Karpas-422 (cell line): ENCODE measurements at regions not wholly inside any gene's neighbourhood (a gene's known extent, or its start where the extent isn't known, plus 50 kb on each side); places are given as distances from the start of the nearest gene placed in this dataset.
"Not testable (repeated sequence)": the region's sequence is repeated elsewhere in the genome, so short reads cannot be mapped to it uniquely, and the experiment has no call there.

ENCODE experiments used
- DNase-seq: peaks from one replicate; pipeline ENCODE4 v3.0.0-alpha.2; 2015
- H2AFZ ChIP-seq: fragments of 200-600 bp; sonication (generic); 2 replicates; pipeline ENCODE4 v1.6.1; 2014; ENCODE audit warnings: antibody characterized with exemption, low read length, mixed read lengths
- H3K27ac ChIP-seq: fragments of 200-600 bp; sonication (generic); 2 replicates; pipeline ENCODE4 v1.5.1; 2014; ENCODE audit warnings: mild to moderate bottlenecking, low read length, moderate library complexity
- H3K27me3 ChIP-seq: fragments of 200-600 bp; sonication (generic); 2 replicates; pipeline ENCODE4 v1.6.1; 2014; ENCODE audit warnings: low read length, mixed read lengths
- H3K36me3 ChIP-seq: fragments of 200-600 bp; sonication (generic); 2 replicates; pipeline ENCODE4 v1.6.1; 2014; ENCODE audit warnings: low read length, mixed read lengths; ENCODE audit not compliant: insufficient read depth
- H3K4me1 ChIP-seq: fragments of 200-600 bp; sonication (generic); 2 replicates; pipeline ENCODE4 v1.6.1; 2014; ENCODE audit warnings: mild to moderate bottlenecking, low read length, mixed read lengths
- H3K4me2 ChIP-seq: fragments of 200-600 bp; sonication (generic); 2 replicates; pipeline ENCODE4 v1.6.1; 2014; ENCODE audit warnings: low read length, low read depth, mild to moderate bottlenecking; ENCODE audit not compliant: poor library complexity, severe bottlenecking
- H3K4me3 ChIP-seq: fragments of 200-600 bp; sonication (generic); 2 replicates; pipeline ENCODE4 v1.5.1; 2014; ENCODE audit warnings: mild to moderate bottlenecking, antibody characterized with exemption, low read length, mixed read lengths
- H3K79me2 ChIP-seq: fragments of 200-600 bp; sonication (generic); 2 replicates; pipeline ENCODE4 v1.6.1; 2014; ENCODE audit warnings: mild to moderate bottlenecking, low read length, mixed read lengths
- H3K9ac ChIP-seq: fragments of 200-600 bp; sonication (generic); 2 replicates; pipeline ENCODE4 v1.6.0; 2014; ENCODE audit warnings: low read length
- H3K9me2 ChIP-seq: fragments of 200-600 bp; sonication (generic), shearing (Covaris generic); replicated peaks from 2 replicates; pipeline ENCODE4 v1.6.0; 2014; ENCODE audit warnings: mild to moderate bottlenecking, low read length, moderate library complexity; ENCODE audit not compliant: insufficient read depth
- H3K9me3 ChIP-seq: fragments of 300-700, 200-600 bp; sonication (generic); 2 replicates; pipeline ENCODE4 v1.6.1; 2014; ENCODE audit warnings: low read length, mixed read lengths
- H4K20me1 ChIP-seq: fragments of 200-600 bp; sonication (generic); 2 replicates; pipeline ENCODE4 v1.6.1; 2014; ENCODE audit warnings: mild to moderate bottlenecking, antibody characterized with exemption, low read length, low read depth; ENCODE audit not compliant: insufficient read depth

DNA sequence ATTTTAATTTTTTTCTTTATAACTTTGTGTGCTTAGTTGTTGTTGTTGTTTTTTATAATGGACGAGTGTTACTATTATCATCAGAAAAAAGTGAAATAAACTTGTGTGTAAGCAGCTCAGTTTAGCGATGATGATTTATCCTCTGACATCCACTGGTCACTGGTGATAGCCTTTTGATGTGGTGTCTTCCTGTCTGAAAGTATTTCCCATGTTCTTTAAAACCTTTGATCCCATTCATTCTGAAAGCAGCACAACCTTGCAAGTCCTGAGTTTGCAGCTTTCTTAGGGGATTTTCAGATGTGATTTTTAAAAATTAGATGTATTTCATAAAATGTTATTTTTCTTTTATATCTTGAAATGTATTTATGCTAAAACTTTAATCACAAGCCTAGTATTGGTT, 85.9 kb upstream of the ZPLD1 start:
- no peaks in the 10 kb centered on the region for H3K4me1 ChIP-seq
- H3K36me3 ChIP-seq = no peaks in the 10 kb centered on the region
- H3K79me2 ChIP-seq = no peaks in the 10 kb centered on the region
- H3K27ac ChIP-seq = no peak overlapping the region
- H3K27me3 ChIP-seq = no peaks in the 10 kb centered on the region
- no peaks in the 10 kb centered on the region for H3K9me3 ChIP-seq
- DNase-seq = no peak
- H2AFZ ChIP-seq = no peak overlapping the region
- no peaks in the 10 kb centered on the region for H4K20me1 ChIP-seq
- H3K9me2 ChIP-seq = no peaks in the 10 kb centered on the region
- no peak overlapping the region for H3K4me3 ChIP-seq
- H3K9ac ChIP-seq = no peak overlapping the region
- H3K4me2 ChIP-seq = no peak overlapping the region

DNA sequence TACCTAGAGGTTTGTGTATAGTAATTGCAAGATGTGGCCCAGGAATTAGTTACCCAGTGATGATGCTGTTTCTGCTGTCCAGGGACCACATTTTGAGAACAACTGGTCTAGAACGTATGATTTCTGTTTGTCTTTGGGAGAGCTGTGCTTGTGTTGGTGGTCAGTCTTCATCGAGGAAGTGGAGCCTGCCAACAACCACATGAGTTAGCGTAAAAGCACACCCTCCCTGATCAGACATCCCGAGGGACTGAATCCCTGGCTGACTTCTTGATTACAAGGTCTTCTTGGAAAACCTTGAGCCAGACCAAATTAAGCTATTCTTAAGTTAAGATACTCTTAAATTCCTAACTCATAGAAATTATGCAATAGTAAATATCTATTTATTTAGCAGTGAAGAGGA, 81.7 kb upstream of the ZPLD1 start:
- no peaks in the 10 kb centered on the region for H3K27me3 ChIP-seq
- H3K36me3 ChIP-seq = no peaks in the 10 kb centered on the region
- H4K20me1 ChIP-seq = no peaks in the 10 kb centered on the region
- no peak overlapping the region for H3K4me3 ChIP-seq
- no peak overlapping the region for H3K4me2 ChIP-seq
- no peaks in the 10 kb centered on the region for H3K79me2 ChIP-seq
- H3K27ac ChIP-seq = no peak overlapping the region
- no peaks in the 10 kb centered on the region for H3K4me1 ChIP-seq
- H3K9ac ChIP-seq = no peak overlapping the region
- no peaks in the 10 kb centered on the region for H3K9me3 ChIP-seq
- H2AFZ ChIP-seq = no peak overlapping the region
- no peak for DNase-seq
- no peaks in the 10 kb centered on the region for H3K9me2 ChIP-seq

DNA sequence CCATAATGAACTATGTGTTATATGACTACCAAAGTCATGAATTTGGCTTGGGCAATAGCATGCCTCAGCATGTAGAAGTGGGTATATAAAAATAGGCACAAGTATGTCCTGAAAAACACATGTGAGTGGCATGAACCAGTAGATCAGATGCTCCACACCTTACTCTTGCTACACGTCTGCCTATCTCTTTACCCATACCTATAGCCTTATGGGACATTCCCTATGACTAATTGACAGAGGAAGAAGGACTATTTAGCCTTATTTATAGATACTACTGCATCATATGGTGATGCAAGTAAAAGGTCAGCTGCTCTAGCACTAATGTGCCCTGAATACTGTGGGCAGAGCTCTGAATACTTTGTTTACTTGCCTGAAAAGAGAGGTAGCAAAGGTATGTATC, 81.0 kb upstream of the ZPLD1 start:
- H3K79me2 ChIP-seq = no peaks in the 10 kb centered on the region
- no peak overlapping the region for H3K27ac ChIP-seq
- H4K20me1 ChIP-seq = no peaks in the 10 kb centered on the region
- no peaks in the 10 kb centered on the region for H3K27me3 ChIP-seq
- no peaks in the 10 kb centered on the region for H3K36me3 ChIP-seq
- H3K9ac ChIP-seq = no peak overlapping the region
- H3K9me3 ChIP-seq = no peaks in the 10 kb centered on the region
- DNase-seq = no peak
- no peaks in the 10 kb centered on the region for H3K4me1 ChIP-seq
- H3K4me2 ChIP-seq = no peak overlapping the region
- no peak overlapping the region for H3K4me3 ChIP-seq
- no peaks in the 10 kb centered on the region for H3K9me2 ChIP-seq
- H2AFZ ChIP-seq = no peak overlapping the region

DNA sequence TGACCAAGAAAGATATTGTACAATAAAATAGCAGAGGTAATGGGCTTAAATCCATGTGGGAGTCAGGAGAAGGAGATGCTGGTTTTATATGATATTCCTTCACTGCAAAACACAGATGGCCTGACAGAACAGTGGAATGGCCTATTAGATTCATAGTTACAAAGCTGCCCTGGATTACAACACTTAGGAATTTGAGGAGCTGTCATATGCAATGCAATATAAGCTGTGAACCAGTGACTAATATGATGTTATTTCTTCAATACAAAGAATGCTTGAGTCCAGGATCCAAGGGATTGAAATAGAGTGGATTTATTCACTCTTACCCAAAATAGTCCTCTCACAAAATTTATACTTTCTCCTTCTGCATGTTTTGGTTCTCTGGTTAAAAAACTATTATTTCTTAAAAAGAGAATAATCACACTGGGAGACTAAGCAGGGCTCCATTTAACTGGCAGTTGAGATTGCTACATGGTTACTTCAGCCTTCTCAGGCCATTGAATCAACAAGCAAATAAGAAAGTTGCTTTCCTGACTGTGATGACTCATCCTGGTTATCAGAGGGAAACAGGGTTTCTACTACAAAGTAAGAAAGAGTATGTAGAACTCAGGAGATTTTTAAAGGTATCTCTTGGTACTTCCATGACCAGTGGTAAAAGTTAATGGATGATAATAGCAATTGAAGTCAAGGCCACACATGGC, 79.8 kb upstream of the ZPLD1 start:
- no peak overlapping the region for H3K4me3 ChIP-seq
- no peak overlapping the region for H2AFZ ChIP-seq
- H3K9me2 ChIP-seq = no peaks in the 10 kb centered on the region
- no peaks in the 10 kb centered on the region for H3K79me2 ChIP-seq
- no peaks in the 10 kb centered on the region for H3K27me3 ChIP-seq
- H4K20me1 ChIP-seq = no peaks in the 10 kb centered on the region
- DNase-seq = no peak
- H3K27ac ChIP-seq = no peak overlapping the region
- H3K9me3 ChIP-seq = no peaks in the 10 kb centered on the region
- H3K4me2 ChIP-seq = no peak overlapping the region
- H3K36me3 ChIP-seq = no peaks in the 10 kb centered on the region
- no peaks in the 10 kb centered on the region for H3K4me1 ChIP-seq
- no peak overlapping the region for H3K9ac ChIP-seq

DNA sequence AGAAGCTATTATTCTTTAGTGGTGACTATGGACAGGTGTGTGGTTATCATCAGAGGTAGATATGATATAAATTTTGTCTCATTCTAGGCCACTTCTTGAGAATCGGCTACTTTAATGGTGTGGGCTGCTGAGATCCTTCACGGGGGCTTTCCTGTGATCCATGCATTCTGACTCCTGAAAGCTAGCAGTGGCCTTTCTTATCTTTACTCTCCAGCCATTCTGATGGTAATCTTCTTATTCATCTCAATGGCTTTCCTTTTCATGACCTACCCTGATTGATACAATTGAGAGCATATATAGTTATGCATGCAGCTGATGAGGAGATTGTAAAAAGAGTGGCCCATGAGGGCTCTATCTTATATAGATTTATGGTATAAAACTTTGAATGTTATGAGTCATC, 78.3 kb upstream of the ZPLD1 start:
- no peaks in the 10 kb centered on the region for H3K79me2 ChIP-seq

DNA sequence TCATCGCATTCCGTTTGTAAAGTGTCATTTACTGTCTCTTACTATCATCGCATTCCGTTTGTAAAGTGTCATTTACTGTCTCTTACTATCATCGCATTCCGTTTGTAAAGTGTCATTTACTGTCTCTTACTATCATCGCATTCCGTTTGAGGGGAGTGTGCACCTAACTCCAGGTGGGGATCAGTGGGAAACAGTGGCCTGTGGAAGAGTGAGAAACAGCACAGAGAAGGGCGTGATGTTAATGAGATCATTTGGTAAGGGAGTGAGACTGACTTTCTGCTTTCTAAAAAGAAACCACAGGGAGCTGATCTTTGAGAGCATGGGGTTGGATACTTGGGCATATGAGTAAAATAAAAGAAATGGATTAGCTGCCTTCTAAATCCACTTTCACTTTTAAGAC, 77.5 kb upstream of the ZPLD1 start:
- not testable (repeated sequence) for H3K4me3 ChIP-seq, H3K27ac ChIP-seq, H3K4me1 ChIP-seq, H3K36me3 ChIP-seq, H4K20me1 ChIP-seq, H3K9ac ChIP-seq, H3K4me2 ChIP-seq, H3K9me3 ChIP-seq, H2AFZ ChIP-seq, H3K27me3 ChIP-seq, H3K79me2 ChIP-seq, H3K9me2 ChIP-seq, DNase-seq

More for the DNA sequence above, 78.3 kb upstream of the ZPLD1 start:
- H3K27ac ChIP-seq = no peak overlapping the region
- no peak overlapping the region for H2AFZ ChIP-seq
- DNase-seq = no peak
- H3K9ac ChIP-seq = no peak overlapping the region
- H3K36me3 ChIP-seq = no peaks in the 10 kb centered on the region
- H3K9me2 ChIP-seq = no peaks in the 10 kb centered on the region
- no peak overlapping the region for H3K4me2 ChIP-seq
- H3K27me3 ChIP-seq = no peaks in the 10 kb centered on the region
- no peaks in the 10 kb centered on the region for H3K9me3 ChIP-seq
- H3K4me1 ChIP-seq = no peaks in the 10 kb centered on the region
- no peak overlapping the region for H3K4me3 ChIP-seq
- no peaks in the 10 kb centered on the region for H4K20me1 ChIP-seq

DNA sequence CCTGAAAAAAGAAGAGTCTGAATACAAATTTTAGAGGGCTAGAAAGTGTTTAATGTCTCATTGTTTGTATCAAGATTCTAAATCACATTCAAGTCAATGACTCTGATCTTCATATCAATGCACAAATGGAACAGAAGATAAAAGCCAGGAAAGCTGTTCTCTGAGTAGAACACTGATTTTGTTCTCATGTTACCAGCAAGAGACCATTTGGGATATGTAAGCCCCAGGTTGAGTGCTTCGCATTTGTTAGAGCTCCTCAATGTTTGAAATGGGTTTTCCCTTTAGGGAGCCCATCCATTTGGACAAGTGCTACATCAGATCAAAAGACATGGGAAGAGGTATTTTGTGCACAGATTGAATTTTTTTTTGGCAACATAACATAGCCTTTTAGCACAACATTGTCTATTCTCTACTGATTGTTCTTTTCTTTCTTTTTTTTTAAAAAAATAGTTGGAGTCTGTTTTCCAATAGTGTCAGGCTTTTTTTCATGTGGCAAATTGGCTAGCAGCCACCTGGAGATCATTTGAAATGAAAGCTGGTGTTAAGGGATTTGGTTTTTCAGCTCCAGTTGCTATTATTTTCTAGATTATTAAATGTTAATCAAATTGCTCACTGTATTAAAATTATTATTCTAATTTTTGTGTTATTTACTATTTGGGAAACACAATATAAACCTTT, 74.5 kb upstream of the ZPLD1 start:
- DNase-seq = no peak
- Histone ChIP-seq H2AFZ (no peak overlapping the region), H3K4me2 (no peak overlapping the region), H3K9ac (no peak overlapping the region), H3K4me3 (no peak overlapping the region), H3K9me2 (no peaks in the 10 kb centered on the region), H4K20me1 (no peaks in the 10 kb centered on the region), H3K9me3 (peaks cover 14% of the 10 kb centered on the region), H3K4me1 (no peaks in the 10 kb centered on the region), H3K27ac (no peak overlapping the region), H3K79me2 (no peaks in the 10 kb centered on the region), H3K27me3 (no peaks in the 10 kb centered on the region), H3K36me3 (no peaks in the 10 kb centered on the region)

DNA sequence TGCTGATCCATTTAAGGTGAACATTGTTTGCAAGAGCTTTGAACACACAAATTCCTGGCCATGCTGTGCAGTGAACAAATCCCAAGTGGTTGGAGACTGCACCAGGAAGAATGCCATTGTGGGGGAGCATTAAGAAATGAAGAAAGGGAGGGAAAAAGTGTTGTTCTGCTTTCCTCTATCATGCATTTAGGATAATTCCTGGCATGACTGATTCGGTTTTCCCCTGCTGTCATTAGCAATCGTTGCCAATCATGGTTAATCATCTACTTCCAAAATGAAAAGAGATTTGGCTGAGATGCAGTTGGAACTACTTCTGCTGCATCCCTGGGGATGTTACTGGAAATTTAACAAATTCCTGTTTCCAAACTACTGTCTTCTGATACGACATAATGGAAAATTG, 73.7 kb upstream of the ZPLD1 start:
- no peak for DNase-seq
- no peak overlapping the region for H3K27ac ChIP-seq

More for the DNA sequence above, 73.7 kb upstream of the ZPLD1 start:
- no peaks in the 10 kb centered on the region for H3K4me1 ChIP-seq
- H3K4me2 ChIP-seq = no peak overlapping the region
- no peaks in the 10 kb centered on the region for H3K36me3 ChIP-seq
- no peak overlapping the region for H3K9ac ChIP-seq
- H3K9me3 ChIP-seq = peaks cover 14% of the 10 kb centered on the region
- H3K27me3 ChIP-seq = no peaks in the 10 kb centered on the region
- H3K79me2 ChIP-seq = no peaks in the 10 kb centered on the region
- H3K9me2 ChIP-seq = no peaks in the 10 kb centered on the region
- H4K20me1 ChIP-seq = no peaks in the 10 kb centered on the region
- H2AFZ ChIP-seq = no peak overlapping the region
- no peak overlapping the region for H3K4me3 ChIP-seq
